B cell (primary cell): ENCODE measurements at regions not wholly inside any gene's neighbourhood (a gene's known extent, or its start where the extent isn't known, plus 50 kb on each side); places are given as distances from the start of the nearest gene placed in this dataset.
"Not testable (repeated sequence)": the region's sequence is repeated elsewhere in the genome, so short reads cannot be mapped to it uniquely, and the experiment has no call there.

Source experiments
- ATAC-seq: fragments of 200-7000 bp; cut with Tn5 transposase; one replicate; pipeline ENCODE4 v1.10.0; 2021; ENCODE audit warnings: low read depth, mild to moderate bottlenecking, moderate number of reproducible peaks, moderate library complexity
- CTCF ChIA-PET: fragments of 350-600 bp; sonication (Branson Sonifier 250); formaldehyde crosslinking; loops from one replicate; lab custom pipeline; 2021; ENCODE audit warnings: antibody characterized with exemption, inconsistent platforms; lab: Charles Lee
- POLR2A ChIA-PET: fragments of 350-600 bp; sonication (Branson Sonifier 250); formaldehyde crosslinking; loops from one replicate; lab custom pipeline; 2021; ENCODE audit warnings: antibody characterized with exemption; lab: Charles Lee
- DNase-seq: peaks from one replicate; pipeline ENCODE4 v3.0.0; 2013
- H2AFZ ChIP-seq: 2 replicates; pipeline ENCODE4 v1.6.1; 2012; ENCODE audit warnings: mild to moderate bottlenecking, low read depth, low read length; ENCODE audit not compliant: insufficient read depth, poor library complexity, severe bottlenecking
- H3K27ac ChIP-seq, 2 donors: 1 replicate in 1 of 2; 2 replicates in 1 of 2; pipeline ENCODE4 v1.5.1; 2012 to 2013; ENCODE audit warnings: low read length in 2 of 2, mild to moderate bottlenecking in 2 of 2, moderate library complexity in 1 of 2
- H3K27me3 ChIP-seq, 4 experiments: fragments of 200-600 bp in 1 of 4; sonication (generic) in 1 of 4; replicated peaks in 1 of 4; 1 replicate in 2 of 4; 2 replicates in 2 of 4; pipeline versions ENCODE4 v1.6.1 to v1.7.0; 2013 to 2016; ENCODE audit warnings: low read length in 3 of 4, mild to moderate bottlenecking in 2 of 4, mixed read lengths in 1 of 4, moderate library complexity in 1 of 4; ENCODE audit not compliant: insufficient read depth in 4 of 4, control insufficient read depth in 3 of 4; ENCODE audit errors: control extremely low read depth in 1 of 4
- H3K36me3 ChIP-seq, 2 experiments: replicated peaks in 1 of 2; 1 replicate in 1 of 2; 2 replicates in 1 of 2; pipeline versions ENCODE4 v1.6.1 to v1.7.1; 2013; ENCODE audit warnings: low read length in 1 of 2; ENCODE audit not compliant: insufficient read depth in 2 of 2, control insufficient read depth in 1 of 2; ENCODE audit errors: control extremely low read depth in 1 of 2, extremely low read depth in 1 of 2
- H3K4me1 ChIP-seq, 2 donors: fragments of 200-600 bp in 1 of 2; sonication (generic) in 1 of 2; 1 replicate in 1 of 2; 2 replicates in 1 of 2; pipeline versions ENCODE4 v1.5.1 to v1.6.1; 2013 to 2017; ENCODE audit warnings: low read length in 2 of 2; ENCODE audit not compliant: control insufficient read depth in 2 of 2, insufficient read depth in 2 of 2
- H3K4me2 ChIP-seq: replicated peaks from 2 replicates; pipeline ENCODE3; 2012; ENCODE audit warnings: mild to moderate bottlenecking, low read depth, low read length; ENCODE audit not compliant: poor library complexity, severe bottlenecking
- H3K4me3 ChIP-seq, 5 experiments: fragments of 200-600 bp in 1 of 5; sonication (generic) in 1 of 5; 1 replicate in 3 of 5; 2 replicates in 2 of 5; pipeline versions ENCODE4 v1.5.1 to v1.7.0; 2011 to 2016; ENCODE audit warnings: low read length in 4 of 5, mild to moderate bottlenecking in 4 of 5, low read depth in 2 of 5, control low read depth in 1 of 5, moderate library complexity in 1 of 5; ENCODE audit not compliant: insufficient read depth in 1 of 5; ENCODE audit errors: control extremely low read depth in 1 of 5, extremely low read depth in 1 of 5
- H3K79me2 ChIP-seq: fragments of 200-600 bp; sonication (generic); one replicate; pipeline ENCODE4 v1.6.0; 2016; ENCODE audit warnings: low read length; ENCODE audit not compliant: control insufficient read depth, insufficient read depth
- H3K9ac ChIP-seq: fragments of 200-600 bp; sonication (generic); 2 replicates; pipeline ENCODE4 v1.6.1; 2017; ENCODE audit warnings: mild to moderate bottlenecking, low read length, moderate library complexity
- H3K9me3 ChIP-seq, 3 donors: one replicate each; pipeline versions ENCODE4 v1.6.1 to v1.7.1; 2013; ENCODE audit warnings: low read length in 2 of 3; ENCODE audit not compliant: control insufficient read depth in 2 of 3, insufficient read depth in 1 of 3; ENCODE audit errors: control extremely low read depth in 1 of 3
- H4K20me1 ChIP-seq: 2 replicates; pipeline ENCODE4 v1.6.0; 2012; ENCODE audit warnings: mild to moderate bottlenecking, low read length; ENCODE audit not compliant: insufficient read depth, control insufficient read depth, poor library complexity, severe bottlenecking
- H3K27ac Mint-ChIP-seq: one replicate; pipeline ENCODE4 v1.8.0; 2021; ENCODE audit warnings: mixed read lengths
- H3K27me3 Mint-ChIP-seq: one replicate; pipeline ENCODE4 v1.8.0; 2021; ENCODE audit warnings: mixed read lengths
- H3K4me1 Mint-ChIP-seq: one replicate; pipeline ENCODE4 v1.8.0; 2021; ENCODE audit warnings: mixed read lengths
- H3K4me3 Mint-ChIP-seq: one replicate; pipeline ENCODE4 v1.8.0; 2021; ENCODE audit warnings: mixed read lengths
- H3K9me3 Mint-ChIP-seq: one replicate; pipeline ENCODE4 v1.8.0; 2022; ENCODE audit warnings: mixed read lengths; ENCODE audit not compliant: insufficient read depth
- EZH2 ChIP-seq: IDR thresholded peaks from 2 replicates; pipeline ENCODE4 v1.6.1; 2012; ENCODE audit warnings: borderline replicate concordance, low read depth, mild to moderate bottlenecking, moderate library complexity, low read length; ENCODE audit not compliant: insufficient read depth, poor library complexity, severe bottlenecking
- WGBS: methylation state at CpG from one replicate; pipeline ENCODE4 v1.1.5; 2013; ENCODE audit warnings: missing lambda C conversion rate; ENCODE audit not compliant: insufficient coverage; 5-methylcytosine and 5-hydroxymethylcytosine counted together
- intact Hi-C: fragments of 100-400 bp; cut with micrococcal nuclease; formaldehyde crosslinking; loops from one replicate; pipeline ENCODE4 v1.10.0; 2022
- TF ChIP-seq, protein P1 (sequence below): fragments of 200-600 bp; IDR thresholded peaks from one replicate; pipeline ENCODE4 v1.8.0; 2022; ENCODE audit warnings: antibody characterized with exemption, mild to moderate bottlenecking

DNA sequence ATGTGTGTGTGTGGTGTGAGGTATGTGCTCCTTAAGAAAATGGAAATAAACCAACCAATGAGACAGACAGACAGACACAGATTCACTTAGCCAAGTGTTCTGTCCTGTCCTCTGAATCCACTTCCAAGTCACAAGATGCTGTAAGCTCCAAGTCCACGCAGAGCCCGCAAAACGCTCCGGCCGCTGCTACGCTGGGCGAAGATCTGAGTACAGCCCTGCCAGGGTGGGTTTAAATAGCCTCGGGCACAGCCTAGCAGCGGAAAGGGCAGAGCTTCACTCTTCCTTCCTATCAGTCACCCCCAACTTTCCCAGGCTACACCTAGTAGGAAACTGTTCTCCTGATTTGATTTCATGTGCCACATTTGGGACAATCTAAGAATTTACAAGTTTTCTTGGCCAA is 121.2 kb upstream of the ANKRD30BL start:
- Histone ChIP-seq H4K20me1 (no peaks in the 10 kb centered on the region), H3K27ac (no peak overlapping the region), H3K4me3 (no peak overlapping the region), H3K9ac (no peak overlapping the region), H3K4me1 (no peaks in the 10 kb centered on the region), H3K9me3 (peaks cover 0 to 38% (median 0%) of the 10 kb centered on the region in 3 donors), H3K4me2 (no peak overlapping the region), H2AFZ (no peak overlapping the region), H3K27me3 (no peaks in the 10 kb centered on the region), H3K79me2 (no peaks in the 10 kb centered on the region), H3K36me3 (no peaks in the 10 kb centered on the region)
- peaks cover 5% of the 10 kb centered on the region for H3K9me3 Mint-ChIP-seq
- H3K4me1 Mint-ChIP-seq = no peaks in the 10 kb centered on the region
- ChIA-PET POLR2A (no interaction called here), CTCF (no interaction called here)
- 90% methylated on average over 9 of the region's 9 CpGs for WGBS
- intact Hi-C loops = no loop called here
- DNase-seq (no peak), ATAC-seq (no peak)
- no peak overlapping the region for H3K4me3 Mint-ChIP-seq
- no peak overlapping the region for H3K27ac Mint-ChIP-seq
- H3K27me3 Mint-ChIP-seq = peaks cover 10% of the 10 kb centered on the region
- TF ChIP-seq, protein P1, sequence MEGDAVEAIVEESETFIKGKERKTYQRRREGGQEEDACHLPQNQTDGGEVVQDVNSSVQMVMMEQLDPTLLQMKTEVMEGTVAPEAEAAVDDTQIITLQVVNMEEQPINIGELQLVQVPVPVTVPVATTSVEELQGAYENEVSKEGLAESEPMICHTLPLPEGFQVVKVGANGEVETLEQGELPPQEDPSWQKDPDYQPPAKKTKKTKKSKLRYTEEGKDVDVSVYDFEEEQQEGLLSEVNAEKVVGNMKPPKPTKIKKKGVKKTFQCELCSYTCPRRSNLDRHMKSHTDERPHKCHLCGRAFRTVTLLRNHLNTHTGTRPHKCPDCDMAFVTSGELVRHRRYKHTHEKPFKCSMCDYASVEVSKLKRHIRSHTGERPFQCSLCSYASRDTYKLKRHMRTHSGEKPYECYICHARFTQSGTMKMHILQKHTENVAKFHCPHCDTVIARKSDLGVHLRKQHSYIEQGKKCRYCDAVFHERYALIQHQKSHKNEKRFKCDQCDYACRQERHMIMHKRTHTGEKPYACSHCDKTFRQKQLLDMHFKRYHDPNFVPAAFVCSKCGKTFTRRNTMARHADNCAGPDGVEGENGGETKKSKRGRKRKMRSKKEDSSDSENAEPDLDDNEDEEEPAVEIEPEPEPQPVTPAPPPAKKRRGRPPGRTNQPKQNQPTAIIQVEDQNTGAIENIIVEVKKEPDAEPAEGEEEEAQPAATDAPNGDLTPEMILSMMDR = no peak
- no peak for TF ChIP-seq EZH2

DNA sequence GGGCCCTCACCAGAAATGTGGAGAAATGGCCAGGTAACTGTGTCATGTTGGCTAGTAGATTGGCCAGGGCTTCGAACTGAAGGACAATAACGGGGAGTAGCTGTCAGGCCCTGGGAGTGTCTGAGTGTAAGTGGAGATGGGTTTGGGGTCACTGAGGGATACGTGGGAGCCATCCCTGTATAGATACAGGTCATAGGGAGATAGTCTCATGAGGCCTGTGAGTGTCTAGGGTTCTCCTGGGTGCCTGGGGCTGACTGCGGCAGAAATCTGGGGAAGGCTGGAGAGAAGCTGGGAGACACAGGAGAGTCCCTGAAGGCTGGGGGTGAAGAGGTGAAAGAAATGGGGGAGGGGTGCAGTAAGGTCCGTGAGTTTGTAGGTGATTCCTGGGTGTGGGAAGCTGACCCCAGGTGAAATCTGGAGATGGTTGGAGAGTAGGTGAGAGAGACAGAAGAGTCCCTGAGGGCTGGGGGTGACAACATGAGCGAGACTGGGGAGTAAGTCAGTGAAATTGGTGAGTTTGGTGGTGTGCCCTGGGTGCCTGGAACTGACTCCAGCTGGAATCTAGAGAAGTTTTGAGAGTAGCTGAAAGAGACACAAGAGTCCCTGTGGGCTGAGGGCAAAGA is 124.6 kb upstream of the ANKRD30BL start:
- ATAC-seq, CTCF ChIA-PET, H3K9ac ChIP-seq, H3K79me2 ChIP-seq, H3K27ac ChIP-seq, H3K4me2 ChIP-seq, POLR2A ChIA-PET, H3K4me1 ChIP-seq, H3K27ac Mint-ChIP-seq, intact Hi-C loops, H3K27me3 Mint-ChIP-seq, H2AFZ ChIP-seq, H3K9me3 Mint-ChIP-seq, H4K20me1 ChIP-seq, H3K4me1 Mint-ChIP-seq, H3K27me3 ChIP-seq, H3K4me3 ChIP-seq, H3K36me3 ChIP-seq, H3K4me3 Mint-ChIP-seq, DNase-seq: not testable (repeated sequence)
- H3K9me3 ChIP-seq = peaks cover 0 to 12% (median 0%) of the 10 kb centered on the region in 3 donors
- WGBS = 79% methylated on average over 3 of the region's 6 CpGs

DNA sequence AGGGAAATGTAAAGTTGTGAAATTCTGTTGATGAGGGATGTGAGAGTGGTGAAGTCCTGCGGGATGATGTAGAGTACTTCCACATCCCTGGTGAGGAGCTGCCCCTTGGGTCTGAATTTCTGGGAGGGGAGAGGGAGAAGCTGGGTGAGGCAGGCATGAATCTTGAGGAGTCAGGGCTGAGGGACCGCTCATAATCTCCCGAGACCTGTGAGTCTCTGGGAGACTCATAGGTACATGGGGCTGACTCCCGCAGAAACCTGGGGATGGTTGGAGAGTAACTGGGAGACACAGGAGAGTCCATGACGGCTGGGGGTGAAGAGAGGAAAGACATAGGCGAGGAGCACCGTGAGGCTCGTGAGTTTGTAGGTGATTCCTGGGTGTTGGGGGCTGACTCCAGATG is 126.2 kb upstream of the ANKRD30BL start:
- ATAC-seq, H3K27ac ChIP-seq, H3K4me1 ChIP-seq, H4K20me1 ChIP-seq, H3K4me1 Mint-ChIP-seq, H3K27me3 Mint-ChIP-seq, H3K27me3 ChIP-seq, H3K9me3 Mint-ChIP-seq, H3K27ac Mint-ChIP-seq, H3K36me3 ChIP-seq, H3K4me3 ChIP-seq, H3K4me2 ChIP-seq, DNase-seq, H2AFZ ChIP-seq, H3K79me2 ChIP-seq, H3K9ac ChIP-seq, POLR2A ChIA-PET, H3K4me3 Mint-ChIP-seq, CTCF ChIA-PET, intact Hi-C loops: not testable (repeated sequence)
- peaks cover 0 to 11% (median 0%) of the 10 kb centered on the region in 3 donors for H3K9me3 ChIP-seq
- 96% methylated on average over 8 of the region's 8 CpGs for WGBS
